Neuron (in vitro differentiated cells): ENCODE measurements at regions not wholly inside any gene's neighbourhood (a gene's known extent, or its start where the extent isn't known, plus 50 kb on each side); places are given as distances from the start of the nearest gene placed in this dataset.

Experiments
- H2AFZ ChIP-seq: one replicate; pipeline ENCODE4 v1.6.1; 2013; ENCODE audit warnings: low read depth, mild to moderate bottlenecking, inconsistent platforms, low read length, moderate library complexity
- H3K27me3 ChIP-seq: one replicate; pipeline ENCODE4 v1.6.1; 2013; ENCODE audit warnings: low read length; ENCODE audit not compliant: insufficient read depth
- H3K36me3 ChIP-seq: one replicate; pipeline ENCODE4 v1.6.1; 2013; ENCODE audit warnings: low read length; ENCODE audit not compliant: insufficient read depth
- H3K4me1 ChIP-seq: one replicate; pipeline ENCODE4 v1.6.1; 2013; ENCODE audit warnings: low read length; ENCODE audit not compliant: insufficient read depth
- H3K4me3 ChIP-seq: 2 replicates; pipeline ENCODE4 v1.5.1; 2013; ENCODE audit warnings: mild to moderate bottlenecking, low read length, moderate library complexity
- H3K9me3 ChIP-seq: one replicate; pipeline ENCODE4 v1.6.1; 2013; ENCODE audit warnings: low read length

GRCh38 chr2:164285576-164285975 lies 335.7 kb downstream of the GRB14 start:
- Histone ChIP-seq H3K4me3 (no peak overlapping the region), H3K4me1 (no peaks in the 10 kb centered on the region), H3K27me3 (no peaks in the 10 kb centered on the region), H3K9me3 (no peaks in the 10 kb centered on the region), H3K36me3 (no peaks in the 10 kb centered on the region), H2AFZ (no peak overlapping the region)

- H3K4me3 ChIP-seq = no peak overlapping the region
- H2AFZ ChIP-seq = no peak overlapping the region
- no peaks in the 10 kb centered on the region for H3K27me3 ChIP-seq
- H3K36me3 ChIP-seq = no peaks in the 10 kb centered on the region
- H3K9me3 ChIP-seq = no peaks in the 10 kb centered on the region
- peaks cover 6% of the 10 kb centered on the region for H3K4me1 ChIP-seq
These were observed 339.4 kb downstream of the GRB14 start for GRCh38 chr2:164281896-164282295.

- Histone ChIP-seq H3K4me1 (peaks cover 10% of the 10 kb centered on the region), H3K4me3 (no peak overlapping the region), H3K9me3 (no peaks in the 10 kb centered on the region), H3K27me3 (no peaks in the 10 kb centered on the region), H3K36me3 (no peaks in the 10 kb centered on the region), H2AFZ (no peak overlapping the region)
These were observed 345.6 kb downstream of the GRB14 start for GRCh38 chr2:164275659-164276058.

GRCh38 chr2:164260506-164260905 lies 360.8 kb downstream of the GRB14 start:
- Histone ChIP-seq H3K4me3 (no peak overlapping the region), H3K4me1 (no peaks in the 10 kb centered on the region), H3K36me3 (no peaks in the 10 kb centered on the region), H3K27me3 (no peaks in the 10 kb centered on the region), H3K9me3 (no peaks in the 10 kb centered on the region), H2AFZ (no peak overlapping the region)

- no peaks in the 10 kb centered on the region for H3K4me1 ChIP-seq
- H3K36me3 ChIP-seq = no peaks in the 10 kb centered on the region
- H3K9me3 ChIP-seq = no peaks in the 10 kb centered on the region
- no peak overlapping the region for H2AFZ ChIP-seq
- H3K27me3 ChIP-seq = no peaks in the 10 kb centered on the region
- H3K4me3 ChIP-seq = no peak overlapping the region
These were observed 363.5 kb downstream of the GRB14 start for GRCh38 chr2:164257742-164258141.

GRCh38 chr2:164252568-164253287 lies 368.6 kb downstream of the GRB14 start:
- no peaks in the 10 kb centered on the region for H3K27me3 ChIP-seq

GRCh38 chr2:164243315-164243714 lies 378.0 kb downstream of the GRB14 start:
- no peak overlapping the region for H3K4me3 ChIP-seq
- H3K36me3 ChIP-seq = no peaks in the 10 kb centered on the region
- H3K27me3 ChIP-seq = no peaks in the 10 kb centered on the region
- H3K4me1 ChIP-seq = no peaks in the 10 kb centered on the region
- no peak overlapping the region for H2AFZ ChIP-seq
- H3K9me3 ChIP-seq = no peaks in the 10 kb centered on the region

More at GRCh38 chr2:164252568-164253287, 368.6 kb downstream of the GRB14 start:
- Histone ChIP-seq H3K9me3 (no peaks in the 10 kb centered on the region), H2AFZ (no peak overlapping the region), H3K4me3 (no peak overlapping the region), H3K36me3 (no peaks in the 10 kb centered on the region), H3K4me1 (no peaks in the 10 kb centered on the region)

GRCh38 chr2:164242409-164242808 lies 378.9 kb downstream of the GRB14 start:
- Histone ChIP-seq H2AFZ (no peak overlapping the region), H3K9me3 (no peaks in the 10 kb centered on the region), H3K4me1 (no peaks in the 10 kb centered on the region), H3K36me3 (no peaks in the 10 kb centered on the region), H3K4me3 (no peak overlapping the region), H3K27me3 (no peaks in the 10 kb centered on the region)

GRCh38 chr2:164234074-164234473 lies 387.2 kb downstream of the GRB14 start:
- H3K4me3 ChIP-seq = no peak overlapping the region
- no peaks in the 10 kb centered on the region for H3K27me3 ChIP-seq
- no peaks in the 10 kb centered on the region for H3K4me1 ChIP-seq
- no peaks in the 10 kb centered on the region for H3K9me3 ChIP-seq
- H2AFZ ChIP-seq = no peak overlapping the region
- no peaks in the 10 kb centered on the region for H3K36me3 ChIP-seq

- Histone ChIP-seq H3K27me3 (no peaks in the 10 kb centered on the region), H3K9me3 (no peaks in the 10 kb centered on the region), H3K4me1 (no peaks in the 10 kb centered on the region), H2AFZ (no peak overlapping the region), H3K36me3 (no peaks in the 10 kb centered on the region), H3K4me3 (no peak overlapping the region)
These were observed 397.3 kb downstream of the GRB14 start for GRCh38 chr2:164224007-164224406.

GRCh38 chr2:164221473-164221872 lies 399.8 kb downstream of the GRB14 start:
- no peaks in the 10 kb centered on the region for H3K36me3 ChIP-seq
- no peaks in the 10 kb centered on the region for H3K27me3 ChIP-seq
- no peaks in the 10 kb centered on the region for H3K9me3 ChIP-seq

GRCh38 chr2:164220265-164220664 lies 401.0 kb downstream of the GRB14 start:
- H3K9me3 ChIP-seq = no peaks in the 10 kb centered on the region
- no peaks in the 10 kb centered on the region for H3K27me3 ChIP-seq
- H3K36me3 ChIP-seq = no peaks in the 10 kb centered on the region
- no peak overlapping the region for H3K4me3 ChIP-seq
- H2AFZ ChIP-seq = no peak overlapping the region
- H3K4me1 ChIP-seq = no peaks in the 10 kb centered on the region

More at GRCh38 chr2:164221473-164221872, 399.8 kb downstream of the GRB14 start:
- H2AFZ ChIP-seq = no peak overlapping the region
- H3K4me1 ChIP-seq = no peaks in the 10 kb centered on the region
- no peak overlapping the region for H3K4me3 ChIP-seq

GRCh38 chr2:164213916-164214315 lies 407.4 kb downstream of the GRB14 start:
- Histone ChIP-seq H3K9me3 (no peaks in the 10 kb centered on the region), H3K4me1 (no peaks in the 10 kb centered on the region), H3K36me3 (no peaks in the 10 kb centered on the region), H3K27me3 (no peaks in the 10 kb centered on the region), H2AFZ (no peak overlapping the region), H3K4me3 (no peak overlapping the region)

GRCh38 chr2:164205347-164205746 lies 415.9 kb downstream of the GRB14 start:
- no peaks in the 10 kb centered on the region for H3K9me3 ChIP-seq
- H3K4me3 ChIP-seq = no peak overlapping the region
- H3K27me3 ChIP-seq = no peaks in the 10 kb centered on the region
- no peak overlapping the region for H2AFZ ChIP-seq
- peaks cover 2% of the 10 kb centered on the region for H3K4me1 ChIP-seq
- H3K36me3 ChIP-seq = no peaks in the 10 kb centered on the region
